Upper lobe of left lung (tissue), 6 donors: ENCODE measurements at regions not wholly inside any gene's neighbourhood (a gene's known extent, or its start where the extent isn't known, plus 50 kb on each side); places are given as distances from the start of the nearest gene placed in this dataset.

Source experiments
- ATAC-seq, 2 donors: fragments of 200-7000 bp; cut with Tn5 transposase; one replicate each; pipeline ENCODE4 v1.9.1; 2022; ENCODE audit warnings: mild to moderate bottlenecking in 2 of 2, moderate library complexity in 2 of 2; ENCODE audit not compliant: low FRiP score in 2 of 2
- DNase-seq, 2 donors: peaks; one replicate each; pipeline ENCODE4 v3.0.0-alpha.2; 2019 to 2020
- H3K27ac ChIP-seq, 4 donors: fragments of 200-600 bp; sonication (generic); one replicate each; pipeline ENCODE4 v1.5.1; 2016 to 2019
- H3K27me3 ChIP-seq, 4 donors: fragments of 200-600 bp; sonication (generic); one replicate each; pipeline ENCODE4 v1.5.1; 2017 to 2019
- H3K36me3 ChIP-seq, 4 donors: fragments of 200-600 bp; sonication (generic); one replicate each; pipeline ENCODE4 v1.5.1; 2016 to 2019
- H3K4me1 ChIP-seq, 4 donors: fragments of 200-600 bp; sonication (generic); one replicate each; pipeline ENCODE4 v1.5.1; 2018 to 2019
- H3K4me3 ChIP-seq, 4 donors: fragments of 200-600 bp; sonication (generic); one replicate each; pipeline ENCODE4 v1.5.1; 2017 to 2019; ENCODE audit warnings: mild to moderate bottlenecking in 2 of 4, moderate library complexity in 1 of 4
- H3K9me3 ChIP-seq, 4 donors: fragments of 200-600 bp; sonication (generic); one replicate each; pipeline ENCODE4 v1.5.1; 2018 to 2019
- CTCF ChIP-seq, 6 experiments: fragments of 450-650 bp in 4 of 6; fragments of 200-600 bp in 2 of 6; sonication (generic) in 2 of 6; IDR thresholded peaks; one replicate each; pipeline ENCODE4 v1.5.1; 2016 to 2019; ENCODE audit warnings: antibody characterized with exemption in 6 of 6
- EP300 ChIP-seq, 4 donors: sonication (generic); formaldehyde crosslinking; IDR thresholded peaks; one replicate each; pipeline ENCODE4 v1.5.1; 2017; ENCODE audit warnings: antibody characterized with exemption in 4 of 4, control low read depth in 2 of 4
- POLR2A ChIP-seq, 4 donors: fragments of 450-650 bp; IDR thresholded peaks; one replicate each; pipeline ENCODE4 v1.5.1; 2016 to 2017; ENCODE audit warnings: antibody characterized with exemption in 4 of 4, mild to moderate bottlenecking in 2 of 4
- POLR2AphosphoS5 ChIP-seq, 2 donors: sonication (generic); formaldehyde crosslinking; IDR thresholded peaks; one replicate each; pipeline ENCODE4 v1.5.1; 2017; ENCODE audit warnings: antibody characterized with exemption in 2 of 2
- WGBS, 2 donors: methylation state at CpG; one replicate each; pipeline ENCODE4 v1.1.5; 2017 to 2018; 5-methylcytosine and 5-hydroxymethylcytosine counted together
- donor health status: DM: no; HTN: no; CAD: no; lungs with moderate emphysema.
- donor health status: DM: no; HTN: yes; CAD: no; lungs with severe emphysema.

- WGBS, 2 donors, result 88 to 89% methylated on average over 3 of the region's 3 CpGs
- Histone ChIP-seq H3K9me3 (no peaks in the 10 kb centered on the region), H3K27ac (no peak overlapping the region), H3K4me3 (no peak overlapping the region), H3K4me1 (no peaks in the 10 kb centered on the region), H3K27me3 (no peaks in the 10 kb centered on the region), H3K36me3 (no peaks in the 10 kb centered on the region)
- TF ChIP-seq EP300 (IDR thresholded peaks at IDR 0.05), result no peak
- TF ChIP-seq POLR2AphosphoS5 (IDR thresholded peaks at IDR 0.05), result no peak
- no peak for TF ChIP-seq POLR2A (IDR thresholded peaks at IDR 0.05)
- TF ChIP-seq CTCF (IDR thresholded peaks at IDR 0.05), result no peak
- no peak for ATAC-seq
- DNase-seq, result no peak
These were observed 330.2 kb downstream of the RBM43 start for GRCh38 chr2:150931451-150931850.

GRCh38 chr2:150925611-150926010 is 336.1 kb downstream of the RBM43 start:
- Histone ChIP-seq H3K36me3 (no peaks in the 10 kb centered on the region), H3K9me3 (no peaks in the 10 kb centered on the region), H3K4me1 (no peaks in the 10 kb centered on the region), H3K4me3 (no peak overlapping the region), H3K27ac (no peak overlapping the region), H3K27me3 (no peaks in the 10 kb centered on the region)
- ATAC-seq, result no peak
- TF ChIP-seq CTCF (IDR thresholded peaks at IDR 0.05) (no peak), EP300 (IDR thresholded peaks at IDR 0.05) (no peak), POLR2AphosphoS5 (IDR thresholded peaks at IDR 0.05) (no peak), POLR2A (IDR thresholded peaks at IDR 0.05) (no peak)
- no peak for DNase-seq

- Histone ChIP-seq H3K9me3 (no peaks in the 10 kb centered on the region), H3K4me1 (no peaks in the 10 kb centered on the region), H3K36me3 (no peaks in the 10 kb centered on the region), H3K4me3 (no peak overlapping the region), H3K27ac (no peak overlapping the region), H3K27me3 (no peaks in the 10 kb centered on the region)
- TF ChIP-seq EP300 (IDR thresholded peaks at IDR 0.05) (no peak), POLR2AphosphoS5 (IDR thresholded peaks at IDR 0.05) (no peak), CTCF (IDR thresholded peaks at IDR 0.05) (no peak), POLR2A (IDR thresholded peaks at IDR 0.05) (no peak)
- 64 to 70% methylated on average over 5 of the region's 5 CpGs for WGBS, 2 donors
- ATAC-seq, result no peak
- no peak for DNase-seq
These were observed 336.8 kb downstream of the RBM43 start for GRCh38 chr2:150924878-150925277.

GRCh38 chr2:150919901-150920300 is 341.8 kb downstream of the RBM43 start:
- H3K36me3 ChIP-seq, result no peaks in the 10 kb centered on the region
- WGBS, 2 donors, result 82 to 83% methylated on average over 5 of the region's 5 CpGs
- no peaks in the 10 kb centered on the region for H3K9me3 ChIP-seq
- no peaks in the 10 kb centered on the region for H3K4me1 ChIP-seq
- ATAC-seq (no peak), DNase-seq (no peak)
- no peak overlapping the region for H3K27ac ChIP-seq
- H3K4me3 ChIP-seq, result no peak overlapping the region
- H3K27me3 ChIP-seq, result no peaks in the 10 kb centered on the region
- TF ChIP-seq EP300 (IDR thresholded peaks at IDR 0.05) (no peak), POLR2A (IDR thresholded peaks at IDR 0.05) (no peak), CTCF (IDR thresholded peaks at IDR 0.05) (no peak), POLR2AphosphoS5 (IDR thresholded peaks at IDR 0.05) (no peak)

GRCh38 chr2:150917961-150918713 is 343.5 kb downstream of the RBM43 start:
- DNase-seq (no peak), ATAC-seq (no peak)
- H3K4me1 ChIP-seq, result no peaks in the 10 kb centered on the region
- WGBS, 2 donors, result 78 to 82% methylated on average over 7 of the region's 7 CpGs
- H3K36me3 ChIP-seq, result no peaks in the 10 kb centered on the region
- H3K27me3 ChIP-seq, result no peaks in the 10 kb centered on the region
- H3K27ac ChIP-seq, result no peak overlapping the region
- no peaks in the 10 kb centered on the region for H3K9me3 ChIP-seq
- TF ChIP-seq CTCF (IDR thresholded peaks at IDR 0.05) (no peak), EP300 (IDR thresholded peaks at IDR 0.05) (no peak), POLR2AphosphoS5 (IDR thresholded peaks at IDR 0.05) (no peak), POLR2A (IDR thresholded peaks at IDR 0.05) (no peak)
- H3K4me3 ChIP-seq, result no peak overlapping the region
